ENCODE measurements at regions not wholly inside any gene's neighbourhood (a gene's known extent, or its start where the extent isn't known, plus 50 kb on each side); places are given as distances from the start of the nearest gene placed in this dataset.

DNA sequence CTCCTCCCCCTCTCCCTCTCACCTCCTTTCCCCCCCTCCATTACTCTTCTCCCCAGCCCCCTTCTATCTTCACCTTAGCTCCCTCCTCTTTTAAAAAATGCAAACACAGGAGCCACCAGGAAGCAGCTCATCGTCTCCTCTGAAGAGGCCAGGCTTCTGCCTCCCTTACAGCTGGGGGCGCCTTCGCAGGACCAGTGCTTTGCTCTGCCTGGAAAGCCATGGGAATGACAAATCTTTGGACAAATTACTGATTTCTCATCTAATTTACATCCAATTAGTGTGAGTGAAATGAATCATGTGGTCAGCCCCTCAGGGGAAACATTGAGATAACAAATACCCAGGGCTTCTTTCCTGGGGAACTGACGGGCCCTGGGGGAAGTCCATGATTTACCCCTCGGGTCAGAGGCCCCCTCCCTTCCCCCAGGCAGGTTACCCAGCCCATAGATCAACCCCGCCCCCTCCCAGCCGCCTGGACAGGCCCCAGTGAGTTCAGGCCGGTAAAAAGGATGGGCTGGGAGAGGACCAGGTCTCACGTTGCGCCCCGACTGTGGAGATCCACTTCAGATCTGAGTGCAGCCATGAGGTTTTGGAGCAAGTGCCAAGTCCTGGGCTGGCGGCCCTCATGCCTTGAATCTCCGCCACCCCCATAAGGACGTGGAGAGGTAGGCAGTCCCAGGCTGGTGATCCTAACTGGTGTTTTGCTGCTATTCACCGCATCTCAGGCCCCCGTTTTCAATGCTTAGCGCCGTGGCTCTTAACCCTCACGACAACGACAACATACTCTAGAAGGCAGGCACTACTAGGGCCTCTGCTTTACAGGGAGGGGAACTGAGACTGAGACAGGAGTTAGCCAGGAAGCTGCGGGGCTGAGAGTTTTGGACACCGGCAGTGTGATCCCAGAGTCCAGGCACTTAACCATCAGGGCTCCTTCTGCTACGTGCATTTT, 300.8 kb downstream of the RRAGC start:
- TF ChIP-seq POLR2AphosphoS5 (IDR thresholded peaks at IDR 0.05; ENCODE audit: low read depth) (no peak), EZH2 (IDR thresholded peaks at IDR 0.05; ENCODE audit: low read depth, unreplicated experiment) (no peak), ETS1 (IDR thresholded peaks at IDR 0.05) (no peak), EZH2phosphoT487 (IDR thresholded peaks at IDR 0.05; ENCODE audit: unreplicated experiment) (no peak), CREB1 (CRISPR knock-in tag; IDR thresholded peaks at IDR 0.05; ENCODE audit: low read depth) (no peak), NANOG (IDR thresholded peaks at IDR 0.05; ENCODE audit: borderline replicate concordance) (no peak), STAT1 (IDR thresholded peaks at IDR 0.05; ENCODE audit: unreplicated experiment) (no peak), JUNB (IDR thresholded peaks at IDR 0.05; ENCODE audit: unreplicated experiment) (no peak), ZNF331 (CRISPR knock-in tag; IDR thresholded peaks at IDR 0.05; ENCODE audit: low read depth) (no peak), ZNF114 (CRISPR knock-in tag; IDR thresholded peaks at IDR 0.05) (no peak)
- TF ChIP-seq, protein P1, sequence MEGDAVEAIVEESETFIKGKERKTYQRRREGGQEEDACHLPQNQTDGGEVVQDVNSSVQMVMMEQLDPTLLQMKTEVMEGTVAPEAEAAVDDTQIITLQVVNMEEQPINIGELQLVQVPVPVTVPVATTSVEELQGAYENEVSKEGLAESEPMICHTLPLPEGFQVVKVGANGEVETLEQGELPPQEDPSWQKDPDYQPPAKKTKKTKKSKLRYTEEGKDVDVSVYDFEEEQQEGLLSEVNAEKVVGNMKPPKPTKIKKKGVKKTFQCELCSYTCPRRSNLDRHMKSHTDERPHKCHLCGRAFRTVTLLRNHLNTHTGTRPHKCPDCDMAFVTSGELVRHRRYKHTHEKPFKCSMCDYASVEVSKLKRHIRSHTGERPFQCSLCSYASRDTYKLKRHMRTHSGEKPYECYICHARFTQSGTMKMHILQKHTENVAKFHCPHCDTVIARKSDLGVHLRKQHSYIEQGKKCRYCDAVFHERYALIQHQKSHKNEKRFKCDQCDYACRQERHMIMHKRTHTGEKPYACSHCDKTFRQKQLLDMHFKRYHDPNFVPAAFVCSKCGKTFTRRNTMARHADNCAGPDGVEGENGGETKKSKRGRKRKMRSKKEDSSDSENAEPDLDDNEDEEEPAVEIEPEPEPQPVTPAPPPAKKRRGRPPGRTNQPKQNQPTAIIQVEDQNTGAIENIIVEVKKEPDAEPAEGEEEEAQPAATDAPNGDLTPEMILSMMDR (conservative IDR thresholded peaks at IDR 0.05; ENCODE audit: low read depth in 2 of 2), result peak; percentile 20 to 43; a peak in 2 of 4 replicates
- TF ChIP-seq, protein P2, sequence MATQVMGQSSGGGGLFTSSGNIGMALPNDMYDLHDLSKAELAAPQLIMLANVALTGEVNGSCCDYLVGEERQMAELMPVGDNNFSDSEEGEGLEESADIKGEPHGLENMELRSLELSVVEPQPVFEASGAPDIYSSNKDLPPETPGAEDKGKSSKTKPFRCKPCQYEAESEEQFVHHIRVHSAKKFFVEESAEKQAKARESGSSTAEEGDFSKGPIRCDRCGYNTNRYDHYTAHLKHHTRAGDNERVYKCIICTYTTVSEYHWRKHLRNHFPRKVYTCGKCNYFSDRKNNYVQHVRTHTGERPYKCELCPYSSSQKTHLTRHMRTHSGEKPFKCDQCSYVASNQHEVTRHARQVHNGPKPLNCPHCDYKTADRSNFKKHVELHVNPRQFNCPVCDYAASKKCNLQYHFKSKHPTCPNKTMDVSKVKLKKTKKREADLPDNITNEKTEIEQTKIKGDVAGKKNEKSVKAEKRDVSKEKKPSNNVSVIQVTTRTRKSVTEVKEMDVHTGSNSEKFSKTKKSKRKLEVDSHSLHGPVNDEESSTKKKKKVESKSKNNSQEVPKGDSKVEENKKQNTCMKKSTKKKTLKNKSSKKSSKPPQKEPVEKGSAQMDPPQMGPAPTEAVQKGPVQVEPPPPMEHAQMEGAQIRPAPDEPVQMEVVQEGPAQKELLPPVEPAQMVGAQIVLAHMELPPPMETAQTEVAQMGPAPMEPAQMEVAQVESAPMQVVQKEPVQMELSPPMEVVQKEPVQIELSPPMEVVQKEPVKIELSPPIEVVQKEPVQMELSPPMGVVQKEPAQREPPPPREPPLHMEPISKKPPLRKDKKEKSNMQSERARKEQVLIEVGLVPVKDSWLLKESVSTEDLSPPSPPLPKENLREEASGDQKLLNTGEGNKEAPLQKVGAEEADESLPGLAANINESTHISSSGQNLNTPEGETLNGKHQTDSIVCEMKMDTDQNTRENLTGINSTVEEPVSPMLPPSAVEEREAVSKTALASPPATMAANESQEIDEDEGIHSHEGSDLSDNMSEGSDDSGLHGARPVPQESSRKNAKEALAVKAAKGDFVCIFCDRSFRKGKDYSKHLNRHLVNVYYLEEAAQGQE (IDR thresholded peaks at IDR 0.05; ENCODE audit: unreplicated experiment), result no peak

All from GM23338 (cell line).